ENCODE measurements at regions not wholly inside any gene's neighbourhood (a gene's known extent, or its start where the extent isn't known, plus 50 kb on each side); places are given as distances from the start of the nearest gene placed in this dataset.

DNA sequence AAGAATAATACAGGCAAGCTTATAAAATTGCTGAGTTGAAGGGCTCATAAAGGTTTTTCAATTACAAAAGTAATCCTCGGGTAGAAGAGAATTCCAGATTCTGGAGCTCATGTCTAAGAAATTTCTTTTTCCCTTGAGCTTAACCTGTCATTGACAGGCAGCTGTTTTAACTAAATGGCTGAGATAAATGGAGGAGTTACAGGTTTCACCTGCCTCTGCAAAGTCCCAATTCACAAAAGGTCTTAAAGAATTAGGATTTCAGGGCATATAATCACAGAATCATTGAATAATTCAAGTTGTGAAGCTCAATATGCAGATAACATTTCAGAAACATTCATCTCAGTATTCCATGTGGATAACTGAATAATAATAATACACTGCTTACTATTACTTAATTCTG lies 660.1 kb upstream of the NRSN1 start:
- H3K27ac ChIP-seq (ENCODE audit: low read depth, low read length): no peak overlapping the region
- no peak overlapping the region for H3K9ac ChIP-seq (ENCODE audit: low read length)
- no peaks in the 10 kb centered on the region for H3K9me3 ChIP-seq (ENCODE audit: control insufficient read depth, insufficient read depth, low read depth, low read length)
- H3K4me3 ChIP-seq (ENCODE audit: low read depth, low read length): no peak overlapping the region
- no peaks in the 10 kb centered on the region for H3K27me3 ChIP-seq (ENCODE audit: control insufficient read depth, insufficient read depth, low read length)
- no peaks in the 10 kb centered on the region for H3K4me1 ChIP-seq (ENCODE audit: control insufficient read depth, insufficient read depth, low read length)
- H3K36me3 ChIP-seq (ENCODE audit: control insufficient read depth, insufficient read depth, low read length): no peaks in the 10 kb centered on the region

DNA sequence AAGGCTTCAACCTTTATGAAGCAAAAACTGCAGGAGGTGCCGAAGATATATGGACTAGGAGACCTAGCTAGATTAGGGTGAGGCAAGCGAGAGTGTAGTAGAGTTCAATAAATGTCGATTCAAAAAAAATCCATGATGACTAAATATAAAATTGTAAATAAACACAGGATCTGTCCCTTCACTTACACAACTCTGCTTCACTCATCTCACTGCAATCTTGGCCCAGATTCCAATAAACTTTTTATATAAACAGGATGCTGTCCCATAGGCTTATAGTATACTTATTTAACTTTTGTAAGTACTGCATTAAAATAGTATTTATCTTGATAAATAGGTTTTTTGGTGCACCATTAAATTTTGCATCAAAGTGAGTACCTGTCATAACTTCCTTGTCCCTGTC lies 648.4 kb upstream of the NRSN1 start:
- no peaks in the 10 kb centered on the region for H3K27me3 ChIP-seq (ENCODE audit: control insufficient read depth, insufficient read depth, low read length)
- no peaks in the 10 kb centered on the region; the same call in 1 of the 2 replicates for H3K9me3 ChIP-seq (ENCODE audit: control insufficient read depth, insufficient read depth, low read depth, low read length)
- H3K27ac ChIP-seq (ENCODE audit: low read depth, low read length): no peak overlapping the region
- no peaks in the 10 kb centered on the region for H3K36me3 ChIP-seq (ENCODE audit: control insufficient read depth, insufficient read depth, low read length)
- H3K4me3 ChIP-seq (ENCODE audit: low read depth, low read length): no peak overlapping the region
- no peak overlapping the region for H3K9ac ChIP-seq (ENCODE audit: low read length)
- peaks cover 7% of the 10 kb centered on the region; the same call in 1 of the 2 replicates for H3K4me1 ChIP-seq (ENCODE audit: control insufficient read depth, insufficient read depth, low read length)

DNA sequence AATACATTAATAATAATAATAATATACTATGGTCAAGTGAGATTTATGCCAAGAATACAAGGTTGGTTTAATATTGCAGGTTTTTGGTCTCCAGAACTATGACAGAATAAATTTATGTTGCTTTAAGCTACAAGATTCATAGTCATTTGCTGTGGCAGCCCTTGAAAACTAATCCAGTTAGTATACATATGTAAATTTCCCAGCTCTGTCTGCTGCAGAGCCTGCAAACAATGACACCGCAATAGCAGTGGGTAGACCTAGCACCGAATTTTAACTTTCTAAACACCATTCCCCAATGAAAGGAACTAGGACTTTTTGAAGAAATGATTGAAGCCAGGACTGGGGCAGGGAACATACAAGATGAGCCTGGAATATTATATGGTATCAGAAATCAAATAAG lies 647.7 kb upstream of the NRSN1 start:
- Histone ChIP-seq H3K27ac (ENCODE audit: low read depth, low read length) (no peak overlapping the region), H3K9me3 (ENCODE audit: control insufficient read depth, insufficient read depth, low read depth, low read length) (no peaks in the 10 kb centered on the region; the same call in 1 of the 2 replicates), H3K36me3 (ENCODE audit: control insufficient read depth, insufficient read depth, low read length) (no peaks in the 10 kb centered on the region), H3K4me1 (ENCODE audit: control insufficient read depth, insufficient read depth, low read length) (peaks cover 7% of the 10 kb centered on the region; the same call in 1 of the 2 replicates), H3K9ac (ENCODE audit: low read length) (no peak overlapping the region), H3K4me3 (ENCODE audit: low read depth, low read length) (no peak overlapping the region), H3K27me3 (ENCODE audit: control insufficient read depth, insufficient read depth, low read length) (no peaks in the 10 kb centered on the region)

DNA sequence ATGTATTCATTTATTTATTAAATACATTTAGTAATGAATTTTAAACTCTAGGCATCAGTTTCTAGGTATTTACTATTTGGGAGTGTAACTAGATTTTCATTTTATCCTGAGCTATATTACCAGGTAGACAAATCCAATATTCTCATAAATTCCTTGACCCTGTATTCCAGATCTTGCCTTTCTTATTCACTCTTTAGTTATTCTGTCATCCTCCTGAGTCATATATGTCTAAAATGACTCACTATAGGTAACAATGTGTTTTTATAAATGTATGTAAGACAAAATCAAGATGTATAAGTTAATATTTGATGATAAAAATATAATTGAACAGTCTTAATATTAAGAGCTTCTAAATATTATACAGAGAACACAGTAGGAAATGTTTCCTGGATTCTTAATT lies 642.1 kb upstream of the NRSN1 start:
- Histone ChIP-seq H3K36me3 (ENCODE audit: control insufficient read depth, insufficient read depth, low read length) (no peaks in the 10 kb centered on the region), H3K9ac (ENCODE audit: low read length) (no peak overlapping the region), H3K27ac (ENCODE audit: low read depth, low read length) (no peak overlapping the region), H3K4me3 (ENCODE audit: low read depth, low read length) (no peak overlapping the region), H3K27me3 (ENCODE audit: control insufficient read depth, insufficient read depth, low read length) (no peaks in the 10 kb centered on the region), H3K4me1 (ENCODE audit: control insufficient read depth, insufficient read depth, low read length) (no peaks in the 10 kb centered on the region), H3K9me3 (ENCODE audit: control insufficient read depth, insufficient read depth, low read depth, low read length) (no peaks in the 10 kb centered on the region; the same call in 1 of the 2 replicates)

DNA sequence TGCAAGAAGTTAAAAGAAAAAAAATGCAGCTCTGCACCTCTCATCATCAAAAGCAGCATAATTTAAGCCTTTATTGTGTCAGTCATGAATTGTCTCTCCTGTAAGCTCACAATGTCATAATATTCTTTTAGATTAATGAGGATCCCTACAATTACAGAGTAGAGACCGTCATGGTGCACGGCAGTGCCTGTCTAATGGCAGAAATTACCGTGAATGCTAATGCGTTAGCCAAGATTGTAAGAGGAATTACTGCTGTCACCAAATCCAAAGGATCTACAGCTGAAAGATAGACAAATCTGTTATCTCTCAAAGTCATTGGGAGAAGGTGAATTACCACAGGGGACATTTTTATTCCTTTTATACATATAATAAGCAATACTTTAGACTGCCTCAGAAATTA lies 631.6 kb upstream of the NRSN1 start:
- no peaks in the 10 kb centered on the region for H3K9me3 ChIP-seq (ENCODE audit: control insufficient read depth, insufficient read depth, low read depth, low read length)
- no peak overlapping the region for H3K27ac ChIP-seq (ENCODE audit: low read depth, low read length)
- no peaks in the 10 kb centered on the region for H3K36me3 ChIP-seq (ENCODE audit: control insufficient read depth, insufficient read depth, low read length)
- H3K9ac ChIP-seq (ENCODE audit: low read length): no peak overlapping the region
- no peaks in the 10 kb centered on the region for H3K27me3 ChIP-seq (ENCODE audit: control insufficient read depth, insufficient read depth, low read length)
- H3K4me3 ChIP-seq (ENCODE audit: low read depth, low read length): no peak overlapping the region
- H3K4me1 ChIP-seq (ENCODE audit: control insufficient read depth, insufficient read depth, low read length): no peaks in the 10 kb centered on the region

DNA sequence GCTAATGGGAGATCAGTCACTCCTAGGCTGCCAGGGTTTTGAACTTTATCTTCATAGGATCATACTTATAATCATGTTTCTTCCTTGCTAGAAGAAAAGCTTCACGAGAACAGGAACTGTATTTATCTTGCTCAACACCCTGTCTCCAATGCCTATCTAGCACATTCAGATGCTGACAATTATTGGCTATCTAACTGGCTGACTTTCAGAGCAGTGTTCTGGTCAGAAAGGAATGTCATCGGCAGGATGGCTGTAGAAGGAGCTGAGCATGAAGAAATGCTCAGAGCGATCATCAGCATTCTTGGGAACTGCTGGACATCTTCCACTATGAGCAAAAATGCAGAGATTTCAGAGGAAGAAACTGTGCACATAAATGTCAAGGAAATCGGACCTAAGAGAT lies 628.0 kb upstream of the NRSN1 start:
- Histone ChIP-seq H3K9ac (ENCODE audit: low read length) (no peak overlapping the region), H3K4me1 (ENCODE audit: control insufficient read depth, insufficient read depth, low read length) (no peaks in the 10 kb centered on the region)

DNA sequence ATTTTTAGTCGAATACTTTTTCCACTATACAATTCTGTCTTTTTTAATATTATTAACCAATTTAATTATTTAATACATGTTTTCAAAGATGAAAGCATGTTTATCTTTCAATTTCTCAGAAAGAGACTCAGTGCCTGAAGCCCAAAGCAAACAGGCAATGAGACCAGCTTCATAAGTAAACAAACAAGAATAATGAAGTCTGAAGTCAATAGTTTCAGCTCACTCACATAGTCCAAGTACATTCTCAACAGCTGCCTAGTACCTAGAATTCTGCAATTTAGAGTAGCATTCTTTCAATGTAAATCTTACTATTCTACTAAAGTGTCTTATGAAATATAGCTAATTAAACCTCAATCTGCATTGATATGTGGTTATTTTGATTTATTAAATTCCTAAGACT lies 626.5 kb upstream of the NRSN1 start:
- Histone ChIP-seq H3K9me3 (ENCODE audit: control insufficient read depth, insufficient read depth, low read depth, low read length) (no peaks in the 10 kb centered on the region), H3K27ac (ENCODE audit: low read depth, low read length) (no peak overlapping the region), H3K4me3 (ENCODE audit: low read depth, low read length) (no peak overlapping the region), H3K4me1 (ENCODE audit: control insufficient read depth, insufficient read depth, low read length) (no peaks in the 10 kb centered on the region), H3K27me3 (ENCODE audit: control insufficient read depth, insufficient read depth, low read length) (no peaks in the 10 kb centered on the region), H3K36me3 (ENCODE audit: control insufficient read depth, insufficient read depth, low read length) (no peaks in the 10 kb centered on the region), H3K9ac (ENCODE audit: low read length) (no peak overlapping the region)

More for the DNA sequence above, 628.0 kb upstream of the NRSN1 start:
- H3K27ac ChIP-seq (ENCODE audit: low read depth, low read length): no peak overlapping the region
- no peak overlapping the region for H3K4me3 ChIP-seq (ENCODE audit: low read depth, low read length)
- no peaks in the 10 kb centered on the region for H3K27me3 ChIP-seq (ENCODE audit: control insufficient read depth, insufficient read depth, low read length)
- H3K9me3 ChIP-seq (ENCODE audit: control insufficient read depth, insufficient read depth, low read depth, low read length): no peaks in the 10 kb centered on the region
- no peaks in the 10 kb centered on the region for H3K36me3 ChIP-seq (ENCODE audit: control insufficient read depth, insufficient read depth, low read length)

DNA sequence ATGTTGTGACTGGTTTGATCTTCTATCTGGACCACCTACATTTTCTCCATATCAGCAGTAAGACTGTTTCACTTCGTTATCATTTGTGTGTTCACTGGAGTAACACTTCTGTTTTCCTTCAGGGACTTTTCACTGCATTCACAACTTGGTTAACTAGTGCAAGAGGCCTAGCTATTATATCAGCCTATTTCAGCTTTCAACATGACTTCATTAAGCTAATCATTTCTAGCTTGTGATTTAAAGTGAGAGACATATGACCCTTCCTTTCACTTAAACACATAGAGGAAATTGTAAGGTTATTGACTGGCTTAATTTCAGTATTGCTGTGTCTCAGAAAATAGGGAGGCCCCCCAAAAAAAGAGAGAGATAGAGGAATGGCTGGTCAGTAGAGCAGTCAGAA lies 622.8 kb upstream of the NRSN1 start:
- Histone ChIP-seq H3K4me1 (ENCODE audit: control insufficient read depth, insufficient read depth, low read length) (no peaks in the 10 kb centered on the region), H3K9ac (ENCODE audit: low read length) (no peak overlapping the region), H3K4me3 (ENCODE audit: low read depth, low read length) (no peak overlapping the region), H3K36me3 (ENCODE audit: control insufficient read depth, insufficient read depth, low read length) (no peaks in the 10 kb centered on the region), H3K27me3 (ENCODE audit: control insufficient read depth, insufficient read depth, low read length) (no peaks in the 10 kb centered on the region), H3K9me3 (ENCODE audit: control insufficient read depth, insufficient read depth, low read depth, low read length) (no peaks in the 10 kb centered on the region), H3K27ac (ENCODE audit: low read depth, low read length) (no peak overlapping the region)

DNA sequence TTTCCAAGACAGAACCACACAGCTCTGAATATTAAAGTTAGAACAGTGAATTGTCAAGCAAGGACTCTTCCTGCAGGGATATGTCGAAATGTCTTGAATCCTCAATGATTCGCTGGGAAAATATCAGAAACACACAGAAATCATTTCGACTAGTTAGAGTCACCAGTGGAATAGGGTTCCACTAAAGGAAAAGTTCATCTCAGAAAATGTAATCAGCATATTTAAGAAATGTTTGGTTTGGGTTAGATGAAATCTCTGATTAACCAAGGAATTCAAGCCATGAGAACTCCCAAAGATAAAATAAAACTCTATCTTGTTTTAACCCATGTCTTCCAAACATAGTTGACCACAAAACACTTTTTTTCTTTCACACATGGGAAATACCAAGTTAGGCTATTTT lies 621.0 kb upstream of the NRSN1 start:
- Histone ChIP-seq H3K27ac (ENCODE audit: low read depth, low read length) (no peak overlapping the region), H3K27me3 (ENCODE audit: control insufficient read depth, insufficient read depth, low read length) (no peaks in the 10 kb centered on the region), H3K4me3 (ENCODE audit: low read depth, low read length) (no peak overlapping the region), H3K9me3 (ENCODE audit: control insufficient read depth, insufficient read depth, low read depth, low read length) (no peaks in the 10 kb centered on the region), H3K36me3 (ENCODE audit: control insufficient read depth, insufficient read depth, low read length) (no peaks in the 10 kb centered on the region), H3K4me1 (ENCODE audit: control insufficient read depth, insufficient read depth, low read length) (no peaks in the 10 kb centered on the region), H3K9ac (ENCODE audit: low read length) (no peak overlapping the region)

DNA sequence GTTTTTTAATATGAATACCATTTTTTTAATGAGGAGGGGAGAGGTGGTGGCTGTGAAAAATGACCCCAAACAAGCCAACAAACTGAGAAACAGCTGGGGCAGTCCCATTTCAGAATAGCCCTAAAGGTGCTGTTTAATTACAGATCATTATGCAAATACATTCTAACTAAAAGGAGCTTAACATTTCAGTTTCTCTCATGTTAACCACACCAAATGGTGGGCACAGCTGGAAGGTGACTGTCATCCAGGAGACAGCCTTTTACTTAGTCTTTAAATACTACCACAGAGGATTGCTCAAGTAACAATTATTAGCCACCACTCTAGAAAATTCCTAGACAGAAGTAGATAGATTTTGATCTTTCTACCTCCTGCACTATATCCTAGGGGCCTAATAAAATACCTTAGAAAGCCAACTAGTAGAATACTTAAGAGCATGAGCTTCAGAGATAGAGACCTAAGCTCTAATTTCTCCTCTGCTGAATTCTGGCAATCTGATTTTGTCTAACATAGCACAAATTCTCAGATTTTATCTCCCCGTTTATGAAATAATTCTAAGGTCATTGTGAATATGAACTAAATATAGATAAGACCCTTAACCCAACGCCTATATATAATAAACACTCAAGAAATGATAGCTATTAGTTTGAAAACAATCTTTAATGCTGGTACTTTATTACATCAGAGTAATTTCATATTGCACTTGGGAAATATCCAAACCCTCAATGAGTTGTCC lies 615.1 kb upstream of the NRSN1 start:
- Histone ChIP-seq H3K27ac (ENCODE audit: low read depth, low read length) (no peak overlapping the region), H3K4me1 (ENCODE audit: control insufficient read depth, insufficient read depth, low read length) (peaks cover 7% of the 10 kb centered on the region; the same call in 1 of the 2 replicates), H3K27me3 (ENCODE audit: control insufficient read depth, insufficient read depth, low read length) (no peaks in the 10 kb centered on the region), H3K4me3 (ENCODE audit: low read depth, low read length) (no peak overlapping the region), H3K36me3 (ENCODE audit: control insufficient read depth, insufficient read depth, low read length) (no peaks in the 10 kb centered on the region), H3K9me3 (ENCODE audit: control insufficient read depth, insufficient read depth, low read depth, low read length) (no peaks in the 10 kb centered on the region), H3K9ac (ENCODE audit: low read length) (no peak overlapping the region)

DNA sequence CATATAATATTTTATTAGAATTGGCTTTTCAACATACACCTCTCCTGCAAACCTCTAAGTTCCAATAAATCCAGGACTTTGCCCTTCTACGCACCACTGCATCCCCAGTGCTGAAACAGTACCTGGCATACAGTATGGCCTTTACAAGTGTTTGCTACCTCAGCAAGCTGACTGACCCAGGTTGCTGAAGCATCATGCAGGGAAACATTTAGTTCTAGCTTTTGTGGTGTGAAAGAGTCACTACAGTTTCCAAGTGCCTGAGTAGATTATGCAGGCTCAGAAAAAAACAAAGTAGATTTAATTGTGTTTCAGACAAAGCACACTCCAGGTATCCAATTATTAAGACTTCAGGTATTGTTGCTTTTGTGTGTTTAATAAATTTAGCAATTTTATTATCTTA lies 614.2 kb upstream of the NRSN1 start:
- H3K9ac ChIP-seq (ENCODE audit: low read length): no peak overlapping the region
- H3K27ac ChIP-seq (ENCODE audit: low read depth, low read length): no peak overlapping the region
- no peaks in the 10 kb centered on the region for H3K36me3 ChIP-seq (ENCODE audit: control insufficient read depth, insufficient read depth, low read length)
- no peaks in the 10 kb centered on the region for H3K27me3 ChIP-seq (ENCODE audit: control insufficient read depth, insufficient read depth, low read length)
- no peaks in the 10 kb centered on the region for H3K9me3 ChIP-seq (ENCODE audit: control insufficient read depth, insufficient read depth, low read depth, low read length)
- no peak overlapping the region for H3K4me3 ChIP-seq (ENCODE audit: low read depth, low read length)
- H3K4me1 ChIP-seq (ENCODE audit: control insufficient read depth, insufficient read depth, low read length): peaks cover 7% of the 10 kb centered on the region; the same call in 1 of the 2 replicates

Data from HUES6 (cell line).